IMR-90 (cell line): ENCODE measurements at regions not wholly inside any gene's neighbourhood (a gene's known extent, or its start where the extent isn't known, plus 50 kb on each side); places are given as distances from the start of the nearest gene placed in this dataset.

Experiments
- ATAC-seq: fragments of 200-7000 bp; cut with Tn5 transposase; 2 replicates; pipeline ENCODE4 v1.9.1; 2020; ENCODE audit warnings: low read depth, mild to moderate bottlenecking, moderate library complexity
- BruUV-seq: library from RNA; stranded (reverse); fragments of 400-500 nt; replicated peaks from 2 replicates; lab custom pipeline; 2021; lab: Mats Ljungman, UMichigan
- CTCF ChIA-PET: fragments of 300-600 bp; formaldehyde crosslinking; extraction: SDS; loops from one replicate; lab custom pipeline; 2021; ENCODE audit warnings: antibody characterized with exemption; lab: Yijun Ruan, JAX
- POLR2A ChIA-PET: fragments of 300-600 bp; sonication (Branson Sonifier 250); formaldehyde crosslinking; loops from one replicate; lab custom pipeline; 2022; ENCODE audit warnings: antibody characterized with exemption; ENCODE audit not compliant: unreplicated experiment; lab: Charles Lee
- DNase-seq: peaks from one replicate; pipeline ENCODE4 v3.0.0; 2013
- H2AFZ ChIP-seq: replicated peaks from 2 replicates; pipeline ENCODE3; 2013; ENCODE audit warnings: low read length, mild to moderate bottlenecking; ENCODE audit not compliant: poor library complexity
- H2AK5ac ChIP-seq: 2 replicates; pipeline ENCODE4 v1.6.1; 2013; ENCODE audit warnings: low read depth, low read length, inconsistent platforms
- H2AK9ac ChIP-seq: replicated peaks from 2 replicates; pipeline ENCODE3; 2013; ENCODE audit warnings: mild to moderate bottlenecking, low read depth, low read length, moderate library complexity; ENCODE audit not compliant: poor library complexity
- H2BK120ac ChIP-seq: 2 replicates; pipeline ENCODE4 v1.6.1; 2013; ENCODE audit warnings: low read depth, low read length, inconsistent platforms
- H2BK15ac ChIP-seq: 3 replicates; pipeline ENCODE4 v1.6.1; 2013; ENCODE audit warnings: low read depth, low read length, inconsistent platforms
- H2BK20ac ChIP-seq: 2 replicates; pipeline ENCODE4 v1.6.1; 2013; ENCODE audit warnings: low read depth, mild to moderate bottlenecking, inconsistent platforms, low read length, moderate library complexity
- H2BK5ac ChIP-seq: 2 replicates; pipeline ENCODE4 v1.6.1; 2013; ENCODE audit warnings: mild to moderate bottlenecking, low read depth, low read length, inconsistent platforms; ENCODE audit not compliant: poor library complexity, severe bottlenecking
- H3K14ac ChIP-seq: replicated peaks from 2 replicates; pipeline ENCODE4 v1.6.1; 2013; ENCODE audit warnings: low read depth, low read length, inconsistent platforms
- H3K18ac ChIP-seq: 2 replicates; pipeline ENCODE4 v1.6.1; 2013; ENCODE audit warnings: low read depth, low read length, control low read depth
- H3K23ac ChIP-seq: 2 replicates; pipeline ENCODE4 v1.6.1; 2013; ENCODE audit warnings: low read depth, low read length, inconsistent platforms
- H3K27ac ChIP-seq: 2 replicates; pipeline ENCODE4 v1.5.1; 2013; ENCODE audit warnings: mild to moderate bottlenecking, control low read depth, low read length; ENCODE audit not compliant: insufficient read depth
- H3K27me3 ChIP-seq: 2 replicates; pipeline ENCODE4 v1.6.1; 2013; ENCODE audit warnings: low read length; ENCODE audit not compliant: control insufficient read depth, insufficient read depth
- H3K36me3 ChIP-seq: 2 replicates; pipeline ENCODE4 v1.6.1; 2013; ENCODE audit warnings: low read length, mixed read lengths; ENCODE audit not compliant: control insufficient read depth, insufficient read depth
- H3K4ac ChIP-seq: 2 replicates; pipeline ENCODE4 v1.6.1; 2013; ENCODE audit warnings: low read depth, low read length, inconsistent platforms
- H3K4me1 ChIP-seq: 2 replicates; pipeline ENCODE4 v1.6.1; 2013; ENCODE audit warnings: low read length, mixed read lengths; ENCODE audit not compliant: control insufficient read depth, insufficient read depth
- H3K4me2 ChIP-seq: 2 replicates; pipeline ENCODE4 v1.6.1; 2013; ENCODE audit warnings: low read depth, mild to moderate bottlenecking, control low read depth, low read length, moderate library complexity
- H3K4me3 ChIP-seq: 2 replicates; pipeline ENCODE4 v1.5.1; 2013; ENCODE audit warnings: low read depth, mild to moderate bottlenecking, control low read depth, low read length, moderate library complexity; ENCODE audit not compliant: insufficient read depth
- H3K56ac ChIP-seq: 2 replicates; pipeline ENCODE4 v1.6.1; 2013; ENCODE audit warnings: low read length, inconsistent platforms; ENCODE audit not compliant: insufficient read depth; ENCODE audit errors: extremely low read depth
- H3K79me1 ChIP-seq, 2 experiments: 2 replicates each; pipeline ENCODE4 v1.6.1; 2013; ENCODE audit warnings: low read length in 2 of 2, inconsistent platforms in 1 of 2, low read depth in 1 of 2
- H3K9ac ChIP-seq: 2 replicates; pipeline ENCODE4 v1.6.1; 2013; ENCODE audit warnings: low read depth, low read length, control low read depth
- H3K9me1 ChIP-seq: 2 replicates; pipeline ENCODE4 v1.6.1; 2013; ENCODE audit warnings: low read length, inconsistent platforms; ENCODE audit not compliant: insufficient read depth
- H3K9me3 ChIP-seq: 2 replicates; pipeline ENCODE4 v1.6.1; 2013; ENCODE audit warnings: low read length; ENCODE audit not compliant: control insufficient read depth, insufficient read depth
- H4K20me1 ChIP-seq: 2 replicates; pipeline ENCODE4 v1.6.1; 2013; ENCODE audit warnings: low read length, inconsistent platforms; ENCODE audit not compliant: insufficient read depth
- H4K5ac ChIP-seq: 2 replicates; pipeline ENCODE4 v1.6.1; 2013; ENCODE audit warnings: mild to moderate bottlenecking, low read depth, low read length, control low read depth
- H4K8ac ChIP-seq, 2 experiments: 2 replicates each; pipeline ENCODE4 v1.6.1; 2013; ENCODE audit warnings: low read depth in 2 of 2, low read length in 2 of 2, control low read depth in 1 of 2, inconsistent platforms in 1 of 2
- H4K91ac ChIP-seq: 2 replicates; pipeline ENCODE4 v1.6.1; 2013; ENCODE audit warnings: low read depth, low read length, inconsistent platforms; ENCODE audit not compliant: insufficient read depth
- CHD1 ChIP-seq: IDR thresholded peaks from 2 replicates; pipeline ENCODE4 v1.6.1; 2012; ENCODE audit warnings: low read depth, low read length, improper control_type of control experiment
- MAZ ChIP-seq: IDR thresholded peaks from 2 replicates; pipeline ENCODE4 v1.6.1; 2012; ENCODE audit warnings: low read depth, mild to moderate bottlenecking, low read length, improper control_type of control experiment, moderate library complexity, borderline replicate concordance
- RFX5 ChIP-seq: IDR thresholded peaks from 2 replicates; pipeline ENCODE4 v1.8.0; 2012; ENCODE audit warnings: low read depth, mild to moderate bottlenecking, low read length, moderate library complexity
- SMC3 ChIP-seq: fragments of 150-350 bp; IDR thresholded peaks from 2 replicates; pipeline ENCODE4 v1.6.1; 2016; ENCODE audit warnings: low read depth, mild to moderate bottlenecking, antibody characterized with exemption, low read length, moderate library complexity
- WGBS, 2 experiments: methylation state at CpG; one replicate each; pipeline versions ENCODE4 v1.1.5 to v1.1.7; 2013; ENCODE audit warnings: missing lambda C conversion rate in 2 of 2; ENCODE audit not compliant: insufficient read length in 1 of 2; ENCODE audit errors: extremely low coverage in 2 of 2; 5-methylcytosine and 5-hydroxymethylcytosine counted together
- dilution Hi-C: fragments of 300-500 bp; cut with HindIII; formaldehyde crosslinking; loops from one replicate; pipeline ENCODE4 v1.14.3; 2018; ENCODE audit warnings: low sequenced_read_pairs; ENCODE audit not compliant: unreplicated experiment
- in situ Hi-C: fragments of 300-500 bp; cut with MboI; formaldehyde crosslinking; loops from 3 replicates; pipeline ENCODE4 v1.14.3; 2019; ENCODE audit warnings: low sequenced_read_pairs, inconsistent platforms, mixed read lengths
- intact Hi-C: fragments of 100-400 bp; cut with micrococcal nuclease; formaldehyde crosslinking; loops from 2 replicates; pipeline ENCODE4 v1.10.0; 2022

GRCh38 chr1:194813096-194813495 lies 1626.7 kb upstream of the B3GALT2 start:
- Histone ChIP-seq H2BK120ac (no peak overlapping the region), H2AK5ac (no peak overlapping the region), H3K79me1 (no peaks in the 10 kb centered on the region), H3K9me3 (no peaks in the 10 kb centered on the region), H3K4me1 (no peaks in the 10 kb centered on the region), H3K4me3 (no peak overlapping the region), H3K9ac (no peak overlapping the region), H4K5ac (no peak overlapping the region), H3K4ac (no peak overlapping the region), H3K18ac (no peak overlapping the region), H2BK5ac (no peak overlapping the region), H3K23ac (no peak overlapping the region), H4K8ac (no peak overlapping the region), H2BK15ac (no peak overlapping the region), H2AK9ac (no peak overlapping the region), H3K4me2 (no peak overlapping the region), H4K91ac (no peak overlapping the region), H3K14ac (no peak overlapping the region), H3K9me1 (no peaks in the 10 kb centered on the region), H3K27me3 (no peaks in the 10 kb centered on the region), H3K27ac (no peak overlapping the region), H4K20me1 (no peaks in the 10 kb centered on the region), H3K36me3 (no peaks in the 10 kb centered on the region), H2BK20ac (no peak overlapping the region), H3K56ac (no peak overlapping the region), H2AFZ (no peak overlapping the region)
- CTCF ChIA-PET, result no interaction called here
- intact Hi-C loops, result no loop called here
- DNase-seq, result no peak
- no peak for ATAC-seq
- BruUV-seq, result no TSS peak
- TF ChIP-seq SMC3 (no peak), RFX5 (no peak), CHD1 (no peak), MAZ (no peak)
- in situ Hi-C loops, result no loop called here
- dilution Hi-C loops, result no loop called here
- POLR2A ChIA-PET, result no interaction called here
- WGBS, 2 experiments, result no CpG with 5 or more reads among the region's 1 CpG
